ENCODE measurements at regions not wholly inside any gene's neighbourhood (a gene's known extent, or its start where the extent isn't known, plus 50 kb on each side); places are given as distances from the start of the nearest gene placed in this dataset.

GRCh38 chr3:38968891-38969290, 82.9 kb downstream of the SCN11A start:
- Mint-ChIP-seq H3K36me3 (no peaks in the 10 kb centered on the region), H3K27ac (no peak overlapping the region), H3K4me3 (no peak overlapping the region), H3K27me3 (ENCODE audit: low read depth in 3 of 3) (peaks cover under 1 to 6% (median 1%) of the 10 kb centered on the region in 3 donors), H3K9me3 (no peaks in the 10 kb centered on the region), H3K4me1 (no peaks in the 10 kb centered on the region)
- Histone ChIP-seq H3K27me3 (ENCODE audit: control insufficient read depth in 2 of 2, insufficient read depth in 2 of 2, low read length in 2 of 2) (no peaks in the 10 kb centered on the region), H3K4me3 (replicated peaks in 1 of 3; ENCODE audit: low read depth in 2 of 3, low read length in 3 of 3) (no peak overlapping the region), H3K27ac (ENCODE audit: low read depth in 1 of 2, low read length in 2 of 2) (no peak overlapping the region), H3K9me3 (replicated peaks in 1 of 2; ENCODE audit: control insufficient read depth in 1 of 2, insufficient read depth in 1 of 2, low read length in 2 of 2) (no peaks in the 10 kb centered on the region), H2AFZ (ENCODE audit: insufficient read depth, low read depth, low read length, poor library complexity, severe bottlenecking) (no peak overlapping the region), H3K4me2 (replicated peaks; ENCODE audit: extremely low read depth, low read length, poor library complexity, severe bottlenecking) (no peak overlapping the region), H3K9ac (ENCODE audit: insufficient read depth, low read length, poor library complexity, severe bottlenecking) (no peak overlapping the region), H4K20me1 (ENCODE audit: insufficient read depth, low read length) (no peaks in the 10 kb centered on the region), H3K79me2 (ENCODE audit: insufficient read depth, low read length) (no peaks in the 10 kb centered on the region), H3K4me1 (ENCODE audit: control insufficient read depth in 1 of 2, insufficient read depth in 2 of 2, low read length in 2 of 2) (no peaks in the 10 kb centered on the region), H3K36me3 (replicated peaks in 1 of 2; ENCODE audit: control insufficient read depth in 1 of 2, insufficient read depth in 2 of 2, low read length in 2 of 2) (no peaks in the 10 kb centered on the region)
- WGBS (ENCODE audit: insufficient coverage) = no CpG with 5 or more reads among the region's 2 CpGs
- intact Hi-C loops (cut with micrococcal nuclease) = no loop called here
- TF ChIP-seq CTCF (IDR thresholded peaks at IDR 0.05) = no peak
- DNase-seq = no peak

GRCh38 chr3:38968403-38968802, 83.3 kb downstream of the SCN11A start:
- Histone ChIP-seq H3K9me3 (replicated peaks in 1 of 2; ENCODE audit: control insufficient read depth in 1 of 2, insufficient read depth in 1 of 2, low read length in 2 of 2) (no peaks in the 10 kb centered on the region), H3K27ac (ENCODE audit: low read depth in 1 of 2, low read length in 2 of 2) (no peak overlapping the region), H4K20me1 (ENCODE audit: insufficient read depth, low read length) (no peaks in the 10 kb centered on the region), H3K27me3 (ENCODE audit: control insufficient read depth in 2 of 2, insufficient read depth in 2 of 2, low read length in 2 of 2) (no peaks in the 10 kb centered on the region), H3K4me1 (ENCODE audit: control insufficient read depth in 1 of 2, insufficient read depth in 2 of 2, low read length in 2 of 2) (no peaks in the 10 kb centered on the region), H2AFZ (ENCODE audit: insufficient read depth, low read depth, low read length, poor library complexity, severe bottlenecking) (no peak overlapping the region), H3K4me3 (replicated peaks in 1 of 3; ENCODE audit: low read depth in 2 of 3, low read length in 3 of 3) (no peak overlapping the region), H3K36me3 (replicated peaks in 1 of 2; ENCODE audit: control insufficient read depth in 1 of 2, insufficient read depth in 2 of 2, low read length in 2 of 2) (no peaks in the 10 kb centered on the region), H3K9ac (ENCODE audit: insufficient read depth, low read length, poor library complexity, severe bottlenecking) (no peak overlapping the region), H3K79me2 (ENCODE audit: insufficient read depth, low read length) (no peaks in the 10 kb centered on the region), H3K4me2 (replicated peaks; ENCODE audit: extremely low read depth, low read length, poor library complexity, severe bottlenecking) (no peak overlapping the region)
- no peak for TF ChIP-seq CTCF (IDR thresholded peaks at IDR 0.05)
- no peak for DNase-seq
- no peaks in the 10 kb centered on the region for H3K36me3 Mint-ChIP-seq
- 96% methylated on average over 3 of the region's 4 CpGs for WGBS (ENCODE audit: insufficient coverage)
- H3K27me3 Mint-ChIP-seq (ENCODE audit: low read depth in 3 of 3) = peaks cover 1 to 6% (median 2%) of the 10 kb centered on the region in 3 donors
- no peaks in the 10 kb centered on the region for H3K4me1 Mint-ChIP-seq
- no peaks in the 10 kb centered on the region for H3K9me3 Mint-ChIP-seq
- intact Hi-C loops (cut with micrococcal nuclease) = no loop called here
- H3K27ac Mint-ChIP-seq = no peak overlapping the region
- H3K4me3 Mint-ChIP-seq = no peak overlapping the region

All from CD14-positive monocyte (primary cell).